NOMO-1 treated with dmso at 0.1 percent for 144 hours (cell line): ENCODE measurements at regions not wholly inside any gene's neighbourhood (a gene's known extent, or its start where the extent isn't known, plus 50 kb on each side); places are given as distances from the start of the nearest gene placed in this dataset.

Experiments
- DNase-seq: peaks from one replicate; lab custom pipeline; 2025; ENCODE audit not compliant: unreplicated experiment; lab: John Stamatoyannopoulos, UW

- DNase-seq = no peak
Measured at GRCh38 chr5:54859316-54859715, 126.1 kb downstream of the ESM1 start.

GRCh38 chr5:54854883-54855581 is 130.4 kb downstream of the ESM1 start:
- no peak for DNase-seq

- DNase-seq = no peak
Measured at GRCh38 chr5:54852007-54852406, 133.4 kb downstream of the ESM1 start.

- no peak for DNase-seq
Measured at GRCh38 chr5:54851449-54851848, 133.9 kb downstream of the ESM1 start.

- DNase-seq = no peak
Measured at GRCh38 chr5:54848581-54848980, 136.8 kb downstream of the ESM1 start.

GRCh38 chr5:54845567-54845941 is 139.8 kb downstream of the ESM1 start:
- no peak for DNase-seq

GRCh38 chr5:54844905-54845566 is 140.4 kb downstream of the ESM1 start:
- DNase-seq = no peak

- no peak for DNase-seq
Measured at GRCh38 chr5:54844266-54844665, 141.1 kb downstream of the ESM1 start.

- DNase-seq = no peak
Measured at GRCh38 chr5:54841481-54841880, 143.9 kb downstream of the ESM1 start.

GRCh38 chr5:54838843-54839242 is 146.6 kb downstream of the ESM1 start:
- DNase-seq = no peak

- DNase-seq = no peak
Measured at GRCh38 chr5:54837981-54838380, 147.4 kb downstream of the ESM1 start.

- peak; percentile 23 for DNase-seq
Measured at GRCh38 chr5:54837093-54837492, 148.3 kb downstream of the ESM1 start.

GRCh38 chr5:54835647-54836046 is 149.7 kb downstream of the ESM1 start:
- DNase-seq = no peak

- no peak for DNase-seq
Measured at GRCh38 chr5:54834121-54834842, 151.1 kb downstream of the ESM1 start.

- DNase-seq = no peak
Measured at GRCh38 chr5:54833590-54833989, 151.8 kb downstream of the ESM1 start.

GRCh38 chr5:54832858-54833257 is 152.5 kb downstream of the ESM1 start:
- DNase-seq = no peak

- no peak for DNase-seq
Measured at GRCh38 chr5:54832045-54832444, 153.3 kb downstream of the ESM1 start.

- no peak for DNase-seq
Measured at GRCh38 chr5:54831233-54831632, 154.2 kb downstream of the ESM1 start.

GRCh38 chr5:54829676-54830535 is 155.5 kb downstream of the ESM1 start:
- DNase-seq = no peak

- no peak for DNase-seq
Measured at GRCh38 chr5:54829102-54829501, 156.3 kb downstream of the ESM1 start.

GRCh38 chr5:54828151-54828550 is 157.2 kb downstream of the ESM1 start:
- DNase-seq = no peak
